22Rv1 (cell line): ENCODE measurements at regions not wholly inside any gene's neighbourhood (a gene's known extent, or its start where the extent isn't known, plus 50 kb on each side); places are given as distances from the start of the nearest gene placed in this dataset.

Experiments
- H3K27ac ChIP-seq: fragments of 450-650 bp; 2 replicates; pipeline ENCODE4 v1.5.1; 2017
- ZFX ChIP-seq: fragments of 450-650 bp; IDR thresholded peaks from 2 replicates; pipeline ENCODE4 v1.6.1; 2017; ENCODE audit warnings: antibody characterized with exemption, borderline replicate concordance
- TF ChIP-seq, protein P1 (sequence below): fragments of 450-650 bp; IDR thresholded peaks from 2 replicates; pipeline ENCODE4 v1.5.1; 2017; ENCODE audit warnings: mild to moderate bottlenecking

DNA sequence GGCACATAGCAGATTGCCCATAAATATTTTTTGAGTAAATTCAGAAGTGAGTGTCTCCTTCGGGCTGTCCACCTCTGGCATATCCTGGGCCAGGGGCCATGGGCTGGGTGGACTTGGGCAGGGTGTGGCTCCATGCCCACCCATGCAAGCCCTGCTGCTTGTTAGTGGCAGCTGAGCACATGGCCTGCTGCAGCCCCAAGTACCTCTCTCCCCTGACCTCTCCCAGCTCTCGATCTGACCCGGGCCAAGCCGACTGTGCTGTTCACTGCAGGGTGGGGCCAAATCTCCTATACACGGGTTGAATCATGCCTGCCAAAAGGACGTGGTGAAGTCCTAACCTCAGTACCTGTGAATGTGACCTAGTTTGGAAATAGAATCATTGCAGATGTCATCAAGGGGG, 132.5 kb upstream of the C1orf174 start:
- no peak overlapping the region for H3K27ac ChIP-seq
- TF ChIP-seq ZFX: no peak
- TF ChIP-seq, protein P1, sequence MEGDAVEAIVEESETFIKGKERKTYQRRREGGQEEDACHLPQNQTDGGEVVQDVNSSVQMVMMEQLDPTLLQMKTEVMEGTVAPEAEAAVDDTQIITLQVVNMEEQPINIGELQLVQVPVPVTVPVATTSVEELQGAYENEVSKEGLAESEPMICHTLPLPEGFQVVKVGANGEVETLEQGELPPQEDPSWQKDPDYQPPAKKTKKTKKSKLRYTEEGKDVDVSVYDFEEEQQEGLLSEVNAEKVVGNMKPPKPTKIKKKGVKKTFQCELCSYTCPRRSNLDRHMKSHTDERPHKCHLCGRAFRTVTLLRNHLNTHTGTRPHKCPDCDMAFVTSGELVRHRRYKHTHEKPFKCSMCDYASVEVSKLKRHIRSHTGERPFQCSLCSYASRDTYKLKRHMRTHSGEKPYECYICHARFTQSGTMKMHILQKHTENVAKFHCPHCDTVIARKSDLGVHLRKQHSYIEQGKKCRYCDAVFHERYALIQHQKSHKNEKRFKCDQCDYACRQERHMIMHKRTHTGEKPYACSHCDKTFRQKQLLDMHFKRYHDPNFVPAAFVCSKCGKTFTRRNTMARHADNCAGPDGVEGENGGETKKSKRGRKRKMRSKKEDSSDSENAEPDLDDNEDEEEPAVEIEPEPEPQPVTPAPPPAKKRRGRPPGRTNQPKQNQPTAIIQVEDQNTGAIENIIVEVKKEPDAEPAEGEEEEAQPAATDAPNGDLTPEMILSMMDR: no peak

DNA sequence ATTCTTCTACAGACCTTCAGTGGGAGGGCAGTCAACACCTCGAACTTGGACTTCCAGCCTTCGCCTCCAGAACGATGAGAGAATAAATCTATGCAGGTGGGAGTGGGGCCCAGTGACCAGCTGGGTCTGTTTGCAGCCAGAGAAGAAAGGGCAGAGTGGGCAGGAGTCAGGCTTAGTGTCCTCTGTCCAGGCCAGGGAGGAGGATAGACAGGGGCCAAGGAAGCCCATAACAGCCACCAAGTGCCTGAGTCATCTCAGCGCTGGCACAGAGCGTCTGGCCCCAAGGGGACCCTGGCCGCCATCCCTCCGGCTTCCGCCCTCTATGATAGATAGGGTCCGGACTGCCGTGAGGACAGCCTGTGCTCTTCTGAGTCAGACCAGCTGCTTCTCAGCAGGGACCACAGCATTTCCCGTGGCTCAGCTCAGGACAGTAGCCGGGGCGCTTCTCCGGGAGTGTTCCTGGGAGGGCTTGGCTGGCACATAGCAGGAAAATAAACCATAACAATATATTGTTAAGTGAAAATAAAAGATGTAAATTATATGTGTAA, 133.1 kb upstream of the C1orf174 start:
- no peak overlapping the region for H3K27ac ChIP-seq
- no peak for TF ChIP-seq ZFX
- TF ChIP-seq, protein P1: no peak

DNA sequence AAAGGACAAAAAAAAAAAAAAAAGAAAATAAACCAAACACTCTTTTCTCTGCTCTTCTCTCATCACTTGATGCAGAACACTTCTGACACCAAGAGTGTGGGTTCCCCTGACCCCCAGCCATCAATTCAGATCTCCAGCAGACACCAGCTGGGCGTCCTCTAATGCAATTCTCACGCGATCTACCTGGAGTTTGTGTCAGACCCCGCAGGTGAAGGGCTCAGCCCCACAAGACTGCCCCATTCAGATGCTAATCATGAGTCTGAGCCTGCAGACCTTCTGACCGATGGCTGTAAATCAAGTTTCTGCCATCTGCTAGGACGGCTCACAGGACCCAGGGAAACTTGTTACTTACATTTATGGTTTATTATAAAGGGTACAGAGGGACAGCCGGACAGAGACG, 133.6 kb upstream of the C1orf174 start:
- TF ChIP-seq, protein P1: no peak
- TF ChIP-seq ZFX: no peak
- no peak overlapping the region for H3K27ac ChIP-seq

DNA sequence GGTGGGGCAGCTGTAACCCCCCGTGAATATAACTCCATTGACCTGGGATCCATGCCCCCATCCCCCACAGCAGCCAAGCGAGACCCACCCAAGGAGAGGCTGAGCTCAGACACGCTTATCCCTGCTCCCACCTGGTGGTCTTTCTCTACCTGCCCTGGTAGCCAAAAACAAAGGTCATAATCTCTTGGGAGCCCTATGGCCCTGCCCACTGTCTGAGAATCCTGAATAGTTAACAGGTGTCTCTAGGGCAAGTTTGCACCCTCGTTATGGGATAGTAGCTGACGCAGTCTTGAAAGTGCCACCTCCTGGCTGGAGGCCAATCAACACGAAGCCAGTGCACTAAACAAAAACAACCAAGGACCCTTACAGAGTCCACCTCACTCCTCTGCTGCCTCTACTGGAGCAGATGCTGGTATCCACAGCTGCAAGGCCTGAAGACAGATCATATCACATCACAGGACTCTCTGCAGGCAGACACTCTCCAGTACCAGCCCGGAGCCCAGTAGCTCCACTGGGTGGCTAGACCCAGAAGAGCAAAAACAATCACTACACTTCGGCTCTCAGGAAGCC, 134.3 kb upstream of the C1orf174 start:
- no peak overlapping the region for H3K27ac ChIP-seq
- TF ChIP-seq, protein P1: no peak
- no peak for TF ChIP-seq ZFX

DNA sequence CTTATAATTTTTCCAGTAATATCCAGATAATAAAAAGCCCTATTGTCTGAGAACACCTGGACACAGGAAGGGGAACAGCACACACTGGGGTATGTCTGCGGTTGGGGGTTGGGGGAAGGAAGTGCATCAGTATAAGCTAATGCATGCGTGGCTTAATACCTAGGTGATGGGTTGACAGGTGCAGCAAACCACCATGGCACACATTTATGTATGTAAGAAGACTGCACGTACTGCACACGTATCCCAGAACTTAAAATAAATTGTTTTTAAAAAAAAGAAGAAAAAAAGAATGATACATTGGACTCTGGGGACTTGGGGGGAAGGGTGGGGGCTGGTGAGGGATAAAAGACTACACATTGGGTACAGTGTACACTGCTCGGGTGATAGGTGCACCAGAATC, 144.9 kb upstream of the C1orf174 start:
- H3K27ac ChIP-seq: no peak overlapping the region
- no peak for TF ChIP-seq ZFX

DNA sequence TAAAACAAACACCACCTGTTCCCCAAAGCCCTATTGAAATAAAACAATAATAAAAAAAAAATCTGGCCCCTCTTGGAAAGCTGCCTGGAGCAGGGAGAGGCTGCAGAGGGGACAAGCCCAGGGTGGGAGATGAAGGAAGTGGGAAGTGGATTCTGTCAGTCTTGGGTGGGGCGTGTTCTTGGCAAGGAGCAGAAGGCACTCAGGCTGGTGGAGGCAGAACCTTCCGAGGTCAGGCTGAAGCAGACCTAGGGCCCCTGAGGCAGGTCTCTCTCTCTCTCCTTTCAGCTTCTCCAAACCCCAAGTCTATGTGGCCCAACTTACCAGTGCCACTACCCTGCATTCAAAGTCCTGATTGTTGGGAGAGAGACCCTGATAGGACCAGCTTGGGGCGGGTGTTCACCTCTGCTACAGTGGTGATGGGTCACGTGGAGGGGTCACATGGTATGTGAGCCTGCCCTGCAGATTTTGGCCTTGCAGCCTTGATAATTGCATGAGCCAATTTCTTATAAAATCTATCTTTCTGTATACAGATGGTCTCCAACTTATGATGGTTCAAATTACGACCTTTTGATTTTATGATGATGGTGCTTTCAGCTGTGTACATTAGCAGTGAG, 145.4 kb upstream of the C1orf174 start:
- no peak for TF ChIP-seq ZFX
- TF ChIP-seq, protein P1: no peak
- H3K27ac ChIP-seq: no peak overlapping the region

DNA sequence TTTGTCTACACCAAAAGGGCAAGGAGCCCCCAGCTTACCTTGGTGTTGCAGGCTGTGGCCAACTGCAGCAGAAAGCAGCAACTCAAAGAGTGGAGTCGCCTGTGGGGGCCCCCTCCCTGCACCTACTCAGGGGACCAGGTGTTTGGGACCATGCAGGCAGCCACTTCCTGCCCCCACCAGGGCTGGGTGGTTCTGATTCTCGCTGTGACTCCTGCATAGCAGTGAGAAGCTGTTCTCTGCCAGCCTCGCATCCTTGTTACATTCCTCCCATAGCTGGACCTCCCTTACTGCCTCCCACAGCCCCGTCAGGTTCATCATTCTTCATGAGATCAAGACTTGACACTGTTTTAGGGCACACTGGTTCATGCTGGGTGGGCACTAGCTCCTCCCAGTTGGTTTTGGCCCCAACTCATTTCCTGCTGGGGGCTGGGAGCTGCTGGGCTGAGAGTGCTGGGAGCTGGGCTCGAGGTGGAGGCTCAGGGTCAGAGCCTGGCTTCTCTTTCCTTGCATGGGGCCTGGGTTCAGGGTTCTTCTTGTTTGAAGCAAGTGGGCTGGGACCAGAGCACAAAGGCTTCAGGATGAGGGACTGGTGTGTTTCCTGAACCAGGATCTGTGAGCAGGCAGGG, 146.9 kb upstream of the C1orf174 start:
- no peak for TF ChIP-seq ZFX
- TF ChIP-seq, protein P1: no peak
- H3K27ac ChIP-seq: no peak overlapping the region
